ENCODE measurements at regions not wholly inside any gene's neighbourhood (a gene's known extent, or its start where the extent isn't known, plus 50 kb on each side); places are given as distances from the start of the nearest gene placed in this dataset.

DNA sequence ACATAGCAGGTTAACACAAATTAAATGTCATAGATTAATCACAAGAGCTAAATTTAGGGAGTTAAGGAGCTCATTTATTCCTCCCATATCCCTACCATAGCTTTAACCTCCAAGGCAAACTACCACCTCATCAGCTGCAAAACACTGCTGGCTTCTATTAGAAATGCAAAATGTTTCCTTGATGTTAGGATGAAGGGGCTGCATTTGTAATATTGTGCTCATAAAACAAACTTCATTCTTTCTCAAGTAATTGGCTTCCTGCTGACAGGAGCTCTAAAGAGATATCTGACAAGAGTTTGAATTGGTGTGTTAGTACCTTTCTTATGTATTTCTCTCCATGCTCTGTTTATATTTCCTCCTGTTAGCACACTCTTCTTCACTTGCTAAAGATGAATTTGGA lies 152.1 kb downstream of the OLFM4 start:
- Histone ChIP-seq H3K79me1 (ENCODE audit: insufficient read depth, low read depth, low read length, poor library complexity, severe bottlenecking) (no peaks in the 10 kb centered on the region), H4K5ac (ENCODE audit: insufficient read length, low read depth, low read length) (no peak overlapping the region), H3K23me2 (ENCODE audit: insufficient read length, low read depth, low read length, poor library complexity, severe bottlenecking) (no peaks in the 10 kb centered on the region), H2BK120ac (ENCODE audit: low read depth, low read length, poor library complexity, severe bottlenecking) (no peak overlapping the region), H3K4me1 (ENCODE audit: insufficient read depth, low read length) (no peaks in the 10 kb centered on the region), H4K91ac (ENCODE audit: insufficient read length, low read depth, low read length) (no peak overlapping the region), H3K56ac (ENCODE audit: insufficient read length, low read depth, low read length) (no peak overlapping the region), H2BK15ac (ENCODE audit: low read depth, low read length) (no peak overlapping the region), H3K9me3 (ENCODE audit: control insufficient read depth, low read depth, low read length) (no peaks in the 10 kb centered on the region), H3K18ac (ENCODE audit: insufficient read length, low read depth, low read length) (no peak overlapping the region), H3T11ph (ENCODE audit: low read length) (no peak overlapping the region), H2AK5ac (ENCODE audit: insufficient read length, low read length) (no peak overlapping the region), H3K79me2 (ENCODE audit: insufficient read depth, low read length) (no peaks in the 10 kb centered on the region), H2BK5ac (ENCODE audit: insufficient read length, low read length) (no peak overlapping the region), H4K8ac (replicated peaks; ENCODE audit: insufficient read length, low read depth, low read length) (no peak overlapping the region), H2BK12ac (ENCODE audit: insufficient read length, low read depth, low read length) (no peak overlapping the region), H2AFZ (ENCODE audit: low read length) (no peak overlapping the region), H3K9ac (ENCODE audit: extremely low read depth, insufficient read length, low read length) (no peak overlapping the region), H3K27me3 (ENCODE audit: insufficient read depth, low read length) (no peaks in the 10 kb centered on the region), H4K20me1 (ENCODE audit: control insufficient read depth, insufficient read depth, insufficient read length) (no peaks in the 10 kb centered on the region), H3K14ac (ENCODE audit: insufficient read depth, low read length) (no peak overlapping the region), H3K4me2 (ENCODE audit: insufficient read depth, insufficient read length, low read length) (no peak overlapping the region), H2BK20ac (ENCODE audit: low read depth, low read length, poor library complexity, severe bottlenecking) (no peak overlapping the region), H3K23ac (ENCODE audit: insufficient read length, low read depth, low read length) (no peak overlapping the region), H3K27ac (ENCODE audit: insufficient read length, low read depth, low read length) (no peak overlapping the region), H3K4ac (ENCODE audit: low read depth, low read length) (no peak overlapping the region)
- Mint-ChIP-seq H3K9me3 (peaks cover 6 to 8% of the 10 kb centered on the region in 2 experiments; a peak in 4 of 5 replicates), H3K4me1 (no peaks in the 10 kb centered on the region), H3K27me3 (ENCODE audit: low read depth) (no peaks in the 10 kb centered on the region), H3K27ac (no peak overlapping the region), H3K36me3 (ENCODE audit: insufficient read depth in 1 of 3, low read depth in 3 of 3) (peaks cover 0 to 7% (median 5%) of the 10 kb centered on the region in 3 experiments; a peak in 1 of 7 replicates), H3K4me3 (no peak overlapping the region)
- TF ChIP-seq, protein P1, sequence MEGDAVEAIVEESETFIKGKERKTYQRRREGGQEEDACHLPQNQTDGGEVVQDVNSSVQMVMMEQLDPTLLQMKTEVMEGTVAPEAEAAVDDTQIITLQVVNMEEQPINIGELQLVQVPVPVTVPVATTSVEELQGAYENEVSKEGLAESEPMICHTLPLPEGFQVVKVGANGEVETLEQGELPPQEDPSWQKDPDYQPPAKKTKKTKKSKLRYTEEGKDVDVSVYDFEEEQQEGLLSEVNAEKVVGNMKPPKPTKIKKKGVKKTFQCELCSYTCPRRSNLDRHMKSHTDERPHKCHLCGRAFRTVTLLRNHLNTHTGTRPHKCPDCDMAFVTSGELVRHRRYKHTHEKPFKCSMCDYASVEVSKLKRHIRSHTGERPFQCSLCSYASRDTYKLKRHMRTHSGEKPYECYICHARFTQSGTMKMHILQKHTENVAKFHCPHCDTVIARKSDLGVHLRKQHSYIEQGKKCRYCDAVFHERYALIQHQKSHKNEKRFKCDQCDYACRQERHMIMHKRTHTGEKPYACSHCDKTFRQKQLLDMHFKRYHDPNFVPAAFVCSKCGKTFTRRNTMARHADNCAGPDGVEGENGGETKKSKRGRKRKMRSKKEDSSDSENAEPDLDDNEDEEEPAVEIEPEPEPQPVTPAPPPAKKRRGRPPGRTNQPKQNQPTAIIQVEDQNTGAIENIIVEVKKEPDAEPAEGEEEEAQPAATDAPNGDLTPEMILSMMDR (conservative IDR thresholded peaks at IDR 0.05) = no peak
- DNase-seq = no peak

Measured in H9 (cell line).